ENCODE measurements at regions not wholly inside any gene's neighbourhood (a gene's known extent, or its start where the extent isn't known, plus 50 kb on each side); places are given as distances from the start of the nearest gene placed in this dataset.
"Not testable (repeated sequence)": the region's sequence is repeated elsewhere in the genome, so short reads cannot be mapped to it uniquely, and the experiment has no call there.

GRCh38 chr21:9822093-9822820 lies 699.1 kb upstream of the TPTE start:
- H3K4me1 ChIP-seq; H3K27ac ChIP-seq; H3K36me3 ChIP-seq; H3K4me3 ChIP-seq; DNase-seq; intact Hi-C loops (cut with DNase I); H3K9me3 ChIP-seq; ATAC-seq; H3K27me3 ChIP-seq: not testable (repeated sequence)
- WGBS, 2 donors = 76 to 83% methylated on average over 31 to 45 of the region's 49 CpGs

- DNase-seq = peak in 1 of 2 donors; percentile 30
- ATAC-seq; H3K27me3 ChIP-seq; intact Hi-C loops (cut with DNase I); H3K4me3 ChIP-seq; H3K4me1 ChIP-seq; H3K27ac ChIP-seq; H3K9me3 ChIP-seq; H3K36me3 ChIP-seq: not testable (repeated sequence)
- WGBS, 2 donors = 75 to 85% methylated on average over 41 to 43 of the region's 65 CpGs
Measured at GRCh38 chr21:9823197-9824157, 697.9 kb upstream of the TPTE start.

- H3K4me3 ChIP-seq; intact Hi-C loops (cut with DNase I); H3K27me3 ChIP-seq; H3K4me1 ChIP-seq; H3K9me3 ChIP-seq; H3K27ac ChIP-seq; ATAC-seq; DNase-seq; H3K36me3 ChIP-seq: not testable (repeated sequence)
- WGBS, 2 donors = 81% methylated on average over 7 of the region's 32 CpGs; no CpG with 5 or more reads in 1 of the 2 donors
Measured at GRCh38 chr21:9830801-9831200, 690.6 kb upstream of the TPTE start.

GRCh38 chr21:9832751-9833150 lies 688.6 kb upstream of the TPTE start:
- H3K4me1 ChIP-seq; H3K27ac ChIP-seq; H3K36me3 ChIP-seq; H3K9me3 ChIP-seq; H3K4me3 ChIP-seq; ATAC-seq; DNase-seq; intact Hi-C loops (cut with DNase I); H3K27me3 ChIP-seq: not testable (repeated sequence)
- 73 to 77% methylated on average over 16 of the region's 18 CpGs for WGBS, 2 donors

DNA sequence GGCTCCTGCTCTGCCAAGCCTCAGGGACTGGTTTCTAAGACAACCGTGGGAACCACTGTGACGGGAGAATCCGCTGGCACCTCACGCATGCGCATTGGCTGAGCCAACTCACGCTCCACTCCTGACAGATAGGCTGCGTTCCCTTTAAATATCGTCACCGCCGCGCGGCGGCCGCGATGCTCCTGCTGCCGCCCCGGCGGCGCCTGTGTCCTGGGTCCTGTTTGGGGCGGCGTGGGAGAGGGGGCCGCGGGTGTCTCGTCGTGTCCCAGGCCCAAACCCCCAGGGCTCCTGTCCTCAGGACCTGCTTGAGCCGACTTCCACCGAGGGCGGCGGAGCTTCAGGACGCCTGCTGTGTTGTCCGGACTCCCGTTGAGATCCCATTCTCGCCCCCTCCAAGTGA lies 684.8 kb upstream of the TPTE start:
- intact Hi-C loops (cut with DNase I); H3K27me3 ChIP-seq; ATAC-seq; DNase-seq; H3K4me3 ChIP-seq; H3K36me3 ChIP-seq; H3K4me1 ChIP-seq; H3K27ac ChIP-seq: not testable (repeated sequence)
- peaks cover 0 to 34% (median 2%) of the 10 kb centered on the region in 11 donors for H3K9me3 ChIP-seq
- 68 to 77% methylated on average over 33 of the region's 33 CpGs for WGBS, 2 donors

DNA sequence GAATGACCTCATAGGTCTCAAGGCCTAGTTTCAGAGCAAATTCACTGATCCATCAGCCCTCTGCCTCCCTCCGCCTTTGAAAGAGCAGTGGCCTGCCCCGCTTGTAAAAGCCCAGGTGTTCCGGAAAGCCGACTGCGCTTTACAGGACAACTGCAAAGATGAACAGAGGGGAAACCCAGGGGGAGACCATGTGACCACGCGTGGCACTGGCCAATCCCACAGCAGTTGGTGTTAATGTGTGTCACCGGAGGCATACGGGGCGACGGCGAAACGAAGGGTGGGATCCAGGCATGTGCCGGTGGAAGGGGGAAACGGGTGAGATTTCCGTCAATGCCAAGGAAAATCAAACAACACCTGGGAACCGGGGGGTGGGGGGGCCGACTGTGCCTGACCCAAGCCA lies 684.4 kb upstream of the TPTE start:
- H3K27me3 ChIP-seq; H3K4me3 ChIP-seq; intact Hi-C loops (cut with DNase I); DNase-seq; H3K36me3 ChIP-seq; ATAC-seq; H3K4me1 ChIP-seq; H3K27ac ChIP-seq: not testable (repeated sequence)
- H3K9me3 ChIP-seq = peaks cover 0 to 39% (median 2%) of the 10 kb centered on the region in 11 donors
- WGBS, 2 donors = 78 to 83% methylated on average over 18 of the region's 18 CpGs

DNA sequence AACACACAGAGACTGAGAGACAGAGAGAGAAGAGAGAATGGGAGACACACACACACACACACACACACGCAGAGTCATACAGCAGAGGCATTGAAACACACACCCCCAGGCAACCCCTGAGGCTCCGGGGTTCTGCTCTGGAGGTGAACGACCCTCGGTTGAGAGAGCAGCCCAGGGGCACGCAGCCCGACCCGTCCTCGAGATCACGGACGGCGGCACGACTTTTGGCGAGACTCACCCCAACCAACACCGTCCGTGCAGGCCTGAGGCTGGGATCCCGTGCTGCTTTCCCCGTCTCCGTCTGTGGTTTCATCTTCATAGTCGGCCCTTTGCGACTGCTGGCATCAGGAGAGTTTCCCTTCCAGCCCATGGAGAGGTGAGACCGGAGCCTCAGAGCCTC lies 683.9 kb upstream of the TPTE start:
- H3K4me3 ChIP-seq; DNase-seq; intact Hi-C loops (cut with DNase I); H3K27me3 ChIP-seq; ATAC-seq; H3K36me3 ChIP-seq; H3K27ac ChIP-seq; H3K4me1 ChIP-seq: not testable (repeated sequence)
- WGBS, 2 donors = 78 to 82% methylated on average over 21 of the region's 21 CpGs
- H3K9me3 ChIP-seq = peaks cover 0 to 42% (median 2%) of the 10 kb centered on the region in 11 donors

Data from heart right ventricle (tissue), 16 donors.